Fibroblast of lung (primary cell): ENCODE measurements at regions not wholly inside any gene's neighbourhood (a gene's known extent, or its start where the extent isn't known, plus 50 kb on each side); places are given as distances from the start of the nearest gene placed in this dataset.

Experiments used
- DNase-seq, 2 donors: peaks; one replicate each; pipeline versions ENCODE4 v3.0.0 to v3.0.0-alpha.2; 2010; ENCODE audit warnings: low read depth in 2 of 2
- H2AFZ ChIP-seq: 2 replicates; pipeline ENCODE4 v1.5.1; 2012; ENCODE audit warnings: low read length, control low read depth, inconsistent platforms
- H3K27ac ChIP-seq: 2 replicates; pipeline ENCODE4 v1.5.1; 2011; ENCODE audit warnings: low read length, control low read depth; ENCODE audit not compliant: insufficient read depth
- H3K27me3 ChIP-seq: 2 replicates; pipeline ENCODE4 v1.5.1; 2011; ENCODE audit warnings: mild to moderate bottlenecking, low read length; ENCODE audit not compliant: control insufficient read depth, insufficient read depth
- H3K36me3 ChIP-seq: 2 replicates; pipeline ENCODE4 v1.5.1; 2011; ENCODE audit warnings: low read length; ENCODE audit not compliant: control insufficient read depth, insufficient read depth
- H3K4me1 ChIP-seq: 2 replicates; pipeline ENCODE4 v1.5.1; 2011; ENCODE audit warnings: low read length; ENCODE audit not compliant: control insufficient read depth, insufficient read depth; ENCODE audit errors: extremely low read depth
- H3K4me2 ChIP-seq: 2 replicates; pipeline ENCODE4 v1.5.1; 2011; ENCODE audit warnings: low read length, control low read depth; ENCODE audit not compliant: insufficient read depth; ENCODE audit errors: extremely low read depth
- H3K4me3 ChIP-seq, 4 experiments: fragments of 200-600 bp in 1 of 4; sonication (generic) in 1 of 4; replicated peaks in 1 of 4; 2 replicates each; pipeline ENCODE4 v1.5.1; 2011 to 2016; ENCODE audit warnings: low read length in 4 of 4, low read depth in 3 of 4, mild to moderate bottlenecking in 3 of 4, control low read depth in 2 of 4, inconsistent platforms in 1 of 4, mixed read lengths in 1 of 4; ENCODE audit not compliant: insufficient read depth in 1 of 4; ENCODE audit errors: control extremely low read depth in 1 of 4
- H3K79me2 ChIP-seq: 2 replicates; pipeline ENCODE4 v1.5.1; 2012; ENCODE audit warnings: mild to moderate bottlenecking, low read length, inconsistent platforms; ENCODE audit not compliant: control insufficient read depth, insufficient read depth
- H3K9ac ChIP-seq: 2 replicates; pipeline ENCODE4 v1.5.1; 2011; ENCODE audit warnings: mild to moderate bottlenecking, low read length, control low read depth; ENCODE audit not compliant: insufficient read depth
- H3K9me3 ChIP-seq: 2 replicates; pipeline ENCODE4 v1.5.1; 2012; ENCODE audit warnings: low read depth, low read length; ENCODE audit not compliant: control insufficient read depth, insufficient read depth
- H4K20me1 ChIP-seq: 2 replicates; pipeline ENCODE4 v1.5.1; 2011; ENCODE audit warnings: low read length; ENCODE audit not compliant: control insufficient read depth, insufficient read depth; ENCODE audit errors: extremely low read depth
- CTCF ChIP-seq, 2 donors: IDR thresholded peaks in 1 of 2; conservative IDR thresholded peaks in 1 of 2; 1 replicate in 1 of 2; 2 replicates in 1 of 2; pipeline ENCODE4 v1.5.1; 2011 to 2012; ENCODE audit warnings: low read length in 2 of 2, control low read depth in 1 of 2, inconsistent platforms in 1 of 2, low read depth in 1 of 2, mild to moderate bottlenecking in 1 of 2
- EZH2 ChIP-seq: IDR thresholded peaks from 2 replicates; pipeline ENCODE4 v1.5.1; 2012; ENCODE audit warnings: low read length, control low read depth, mild to moderate bottlenecking; ENCODE audit errors: missing control alignments

- Histone ChIP-seq H4K20me1 (no peaks in the 10 kb centered on the region), H3K4me2 (no peak overlapping the region), H3K27me3 (no peaks in the 10 kb centered on the region), H2AFZ (no peak overlapping the region), H3K4me1 (no peaks in the 10 kb centered on the region), H3K27ac (no peak overlapping the region), H3K9ac (no peak overlapping the region), H3K36me3 (no peaks in the 10 kb centered on the region), H3K79me2 (no peaks in the 10 kb centered on the region), H3K9me3 (no peaks in the 10 kb centered on the region), H3K4me3 (no peak overlapping the region)
- no peak for DNase-seq
- TF ChIP-seq CTCF (conservative IDR thresholded peaks at IDR 0.05 in 1 of 2, IDR thresholded peaks at IDR 0.05 in 1 of 2; ENCODE audit: low read depth in 1 of 2, low read length in 2 of 2) (no peak), EZH2 (no peak)
Observed at GRCh38 chr13:33550885-33551284, 265.3 kb upstream of the STARD13 start.

DNA sequence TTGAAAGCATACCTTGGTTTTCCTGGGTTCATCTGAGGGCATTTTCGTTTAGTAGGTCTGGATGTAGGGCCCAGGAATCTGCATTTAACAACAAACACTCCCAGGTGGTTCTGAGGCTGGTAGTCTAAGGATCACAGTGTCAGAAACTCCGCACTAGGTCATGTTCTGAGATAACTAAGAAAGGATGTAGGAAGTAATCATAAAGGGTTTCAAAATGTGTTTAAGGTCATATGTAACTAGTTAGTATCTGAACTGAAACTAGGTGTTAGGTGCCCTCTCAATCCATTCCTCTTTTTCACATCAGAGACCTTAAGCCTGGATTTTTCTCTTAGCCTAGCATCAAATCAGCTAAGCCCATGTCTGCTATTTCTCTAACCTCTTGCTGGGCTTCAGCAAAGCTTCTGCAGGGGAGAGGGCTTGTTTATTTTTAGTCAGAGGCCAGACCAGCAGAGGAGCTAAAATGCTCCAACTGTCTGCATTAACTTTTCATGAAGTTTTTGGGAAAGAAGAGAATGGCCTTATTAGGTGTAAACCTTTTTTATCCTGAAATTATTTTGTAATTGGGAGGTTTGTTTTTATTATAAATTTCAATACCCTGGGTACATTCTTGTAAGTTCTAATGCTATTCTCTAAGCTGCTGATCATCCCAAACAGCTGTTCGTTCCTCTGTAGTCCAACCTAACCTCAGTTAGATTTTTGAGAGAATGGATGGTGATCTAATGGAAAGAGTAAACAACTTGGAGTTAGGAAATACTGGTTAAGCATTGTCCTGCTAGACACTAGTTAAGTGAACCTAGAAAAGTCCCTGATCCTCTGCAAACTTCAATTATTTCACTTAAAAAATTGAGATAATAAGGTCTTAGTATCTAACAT, 262.8 kb upstream of the RFC3 start:
- Histone ChIP-seq H3K4me2 (no peak overlapping the region), H2AFZ (no peak overlapping the region), H3K27me3 (no peaks in the 10 kb centered on the region), H3K9me3 (no peaks in the 10 kb centered on the region), H3K27ac (no peak overlapping the region), H3K4me1 (no peaks in the 10 kb centered on the region), H3K36me3 (no peaks in the 10 kb centered on the region), H4K20me1 (no peaks in the 10 kb centered on the region), H3K79me2 (no peaks in the 10 kb centered on the region), H3K4me3 (no peak overlapping the region), H3K9ac (no peak overlapping the region)
- TF ChIP-seq CTCF (conservative IDR thresholded peaks at IDR 0.05 in 1 of 2, IDR thresholded peaks at IDR 0.05 in 1 of 2; ENCODE audit: low read depth in 1 of 2, low read length in 2 of 2) (no peak), EZH2 (no peak)
- peak in 1 of 2 donors; percentile 24 for DNase-seq

- Histone ChIP-seq H4K20me1 (no peaks in the 10 kb centered on the region), H3K4me3 (no peak overlapping the region), H2AFZ (no peak overlapping the region), H3K4me1 (no peaks in the 10 kb centered on the region), H3K27ac (no peak overlapping the region), H3K4me2 (no peak overlapping the region), H3K9ac (no peak overlapping the region), H3K9me3 (no peaks in the 10 kb centered on the region), H3K27me3 (no peaks in the 10 kb centered on the region), H3K79me2 (no peaks in the 10 kb centered on the region), H3K36me3 (no peaks in the 10 kb centered on the region)
- no peak for TF ChIP-seq EZH2
- TF ChIP-seq CTCF (conservative IDR thresholded peaks at IDR 0.05 in 1 of 2, IDR thresholded peaks at IDR 0.05 in 1 of 2; ENCODE audit: low read depth in 1 of 2, low read length in 2 of 2), result no peak
- DNase-seq, result no peak
Observed at GRCh38 chr13:33556828-33557227, 261.1 kb upstream of the RFC3 start.
